ENCODE measurements at regions not wholly inside any gene's neighbourhood (a gene's known extent, or its start where the extent isn't known, plus 50 kb on each side); places are given as distances from the start of the nearest gene placed in this dataset.

DNA sequence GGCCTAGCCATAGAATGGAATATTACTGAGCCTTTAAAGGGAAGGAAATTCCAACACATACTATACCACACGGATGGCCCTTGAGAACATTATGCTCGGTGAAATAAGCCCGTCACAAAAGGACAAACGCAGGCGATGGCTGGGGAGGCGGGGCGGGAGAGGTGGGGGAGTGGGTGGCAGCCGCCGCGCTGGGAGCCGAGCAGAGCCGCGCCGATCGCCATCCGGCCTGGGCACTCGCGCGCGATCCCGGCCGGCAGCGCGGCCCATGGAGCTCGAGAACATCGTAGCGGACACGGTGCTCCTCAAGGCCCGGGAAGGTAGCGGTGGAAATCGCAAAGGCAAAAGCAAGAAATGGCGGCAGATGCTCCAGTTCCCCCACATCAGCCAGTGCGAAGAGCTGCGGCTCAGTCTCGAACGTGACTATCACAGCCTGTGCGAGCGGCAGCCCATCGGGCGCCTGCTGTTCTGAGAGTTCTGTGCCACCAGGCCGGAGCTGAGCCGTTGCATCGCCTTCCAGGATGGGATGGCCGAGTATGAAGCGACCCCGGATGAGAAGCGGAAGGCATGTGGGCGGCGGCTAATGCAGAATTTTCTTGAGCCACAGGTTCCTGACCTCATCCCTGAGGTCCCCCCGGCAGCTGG lies 140.1 kb downstream of the ZDHHC20 start:
- TF ChIP-seq POLR2A (IDR thresholded peaks at IDR 0.05) (no peak), POLR2AphosphoS5 (IDR thresholded peaks at IDR 0.05) (no peak), EP300 (IDR thresholded peaks at IDR 0.05) (no peak)
- TF ChIP-seq, protein P1, sequence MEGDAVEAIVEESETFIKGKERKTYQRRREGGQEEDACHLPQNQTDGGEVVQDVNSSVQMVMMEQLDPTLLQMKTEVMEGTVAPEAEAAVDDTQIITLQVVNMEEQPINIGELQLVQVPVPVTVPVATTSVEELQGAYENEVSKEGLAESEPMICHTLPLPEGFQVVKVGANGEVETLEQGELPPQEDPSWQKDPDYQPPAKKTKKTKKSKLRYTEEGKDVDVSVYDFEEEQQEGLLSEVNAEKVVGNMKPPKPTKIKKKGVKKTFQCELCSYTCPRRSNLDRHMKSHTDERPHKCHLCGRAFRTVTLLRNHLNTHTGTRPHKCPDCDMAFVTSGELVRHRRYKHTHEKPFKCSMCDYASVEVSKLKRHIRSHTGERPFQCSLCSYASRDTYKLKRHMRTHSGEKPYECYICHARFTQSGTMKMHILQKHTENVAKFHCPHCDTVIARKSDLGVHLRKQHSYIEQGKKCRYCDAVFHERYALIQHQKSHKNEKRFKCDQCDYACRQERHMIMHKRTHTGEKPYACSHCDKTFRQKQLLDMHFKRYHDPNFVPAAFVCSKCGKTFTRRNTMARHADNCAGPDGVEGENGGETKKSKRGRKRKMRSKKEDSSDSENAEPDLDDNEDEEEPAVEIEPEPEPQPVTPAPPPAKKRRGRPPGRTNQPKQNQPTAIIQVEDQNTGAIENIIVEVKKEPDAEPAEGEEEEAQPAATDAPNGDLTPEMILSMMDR (IDR thresholded peaks at IDR 0.05): no peak
- Histone ChIP-seq H3K27ac (no peak overlapping the region), H3K36me3 (no peaks in the 10 kb centered on the region), H3K4me1 (no peaks in the 10 kb centered on the region), H3K9me3 (no peaks in the 10 kb centered on the region), H3K27me3 (no peaks in the 10 kb centered on the region), H3K4me3 (peak overlapping the region; percentile 32)
- WGBS: 67% methylated on average over 36 of the region's 50 CpGs
- DNase-seq (ENCODE audit: low spot score in 2 of 2): no peak

GRCh38 chr13:21319869-21320641 lies 139.0 kb downstream of the ZDHHC20 start:
- Histone ChIP-seq H3K27me3 (no peaks in the 10 kb centered on the region), H3K36me3 (no peaks in the 10 kb centered on the region), H3K4me3 (no peak overlapping the region), H3K4me1 (no peaks in the 10 kb centered on the region), H3K27ac (no peak overlapping the region), H3K9me3 (no peaks in the 10 kb centered on the region)
- no peak for DNase-seq (ENCODE audit: low spot score in 2 of 2)
- no peak for TF ChIP-seq POLR2AphosphoS5 (IDR thresholded peaks at IDR 0.05)
- no peak for TF ChIP-seq EP300 (IDR thresholded peaks at IDR 0.05)
- TF ChIP-seq POLR2A (IDR thresholded peaks at IDR 0.05): no peak
- WGBS: 94% methylated on average over 37 of the region's 40 CpGs

DNA sequence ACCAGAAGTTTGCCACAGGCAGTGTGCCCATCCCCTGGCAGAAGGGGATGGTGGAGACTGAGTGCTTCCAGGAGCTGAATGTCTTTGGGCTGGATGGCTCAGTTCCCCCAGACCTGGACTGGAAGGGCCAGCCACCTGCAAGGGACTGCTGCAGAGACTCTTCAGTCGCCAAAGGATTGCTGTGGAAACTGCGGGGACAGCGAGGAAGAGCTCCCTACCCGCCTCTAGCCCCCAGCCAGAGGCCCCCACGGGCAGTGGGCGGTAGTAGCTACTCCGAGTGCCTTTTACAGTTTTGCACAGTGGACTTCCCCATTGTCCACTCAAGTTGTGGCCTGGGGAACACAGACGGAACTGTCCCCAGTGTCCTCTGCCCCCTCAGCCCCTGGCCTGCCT lies 138.5 kb downstream of the ZDHHC20 start:
- WGBS: 95% methylated on average over 6 of the region's 8 CpGs
- TF ChIP-seq EP300 (IDR thresholded peaks at IDR 0.05) (no peak), POLR2A (IDR thresholded peaks at IDR 0.05) (no peak), POLR2AphosphoS5 (IDR thresholded peaks at IDR 0.05) (no peak)
- TF ChIP-seq, protein P1 (IDR thresholded peaks at IDR 0.05): no peak
- Histone ChIP-seq H3K27ac (no peak overlapping the region), H3K9me3 (no peaks in the 10 kb centered on the region), H3K4me1 (no peaks in the 10 kb centered on the region), H3K27me3 (no peaks in the 10 kb centered on the region), H3K36me3 (no peaks in the 10 kb centered on the region), H3K4me3 (no peak overlapping the region)
- DNase-seq (ENCODE audit: low spot score in 2 of 2): no peak

GRCh38 chr13:21321269-21321668 lies 137.8 kb downstream of the ZDHHC20 start:
- Histone ChIP-seq H3K27ac (no peak overlapping the region), H3K27me3 (no peaks in the 10 kb centered on the region), H3K4me3 (no peak overlapping the region), H3K9me3 (no peaks in the 10 kb centered on the region), H3K36me3 (no peaks in the 10 kb centered on the region), H3K4me1 (peaks cover 4% of the 10 kb centered on the region)
- no peak for TF ChIP-seq POLR2AphosphoS5 (IDR thresholded peaks at IDR 0.05)
- TF ChIP-seq POLR2A (IDR thresholded peaks at IDR 0.05): no peak
- TF ChIP-seq, protein P1 (IDR thresholded peaks at IDR 0.05): no peak
- no peak for TF ChIP-seq EP300 (IDR thresholded peaks at IDR 0.05)
- WGBS: 65% methylated on average over 7 of the region's 7 CpGs
- no peak for DNase-seq (ENCODE audit: low spot score in 2 of 2)

DNA sequence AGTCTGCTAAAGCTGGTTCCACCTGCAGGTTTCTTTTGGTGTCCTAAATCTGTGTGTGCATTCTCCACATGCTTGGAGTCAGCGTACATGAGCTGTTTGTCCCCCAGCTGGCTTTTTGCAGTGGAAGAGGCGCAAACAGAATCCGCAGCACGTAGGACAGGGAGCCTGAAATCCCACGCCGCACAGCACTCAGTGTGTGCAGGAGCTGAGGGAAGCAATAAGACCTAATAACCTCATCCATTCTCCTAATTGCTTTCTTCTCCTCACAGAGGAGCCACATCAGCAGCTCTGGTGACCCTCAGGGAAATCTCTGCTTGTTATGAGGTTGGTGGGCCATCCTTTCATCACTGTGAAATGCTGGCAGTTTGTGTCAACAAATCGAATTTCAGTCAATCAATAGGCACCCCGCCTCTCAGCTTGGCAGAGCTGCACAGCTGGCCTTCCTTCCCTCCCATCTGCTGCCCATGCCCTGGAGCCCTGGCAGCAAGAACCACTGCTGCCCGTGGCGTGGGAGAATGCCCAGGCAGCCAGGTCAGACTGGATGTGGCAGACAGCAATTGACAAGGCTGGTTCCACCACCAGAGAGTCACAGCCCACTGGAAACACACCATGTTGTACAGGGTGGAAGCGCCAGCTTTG lies 136.7 kb downstream of the ZDHHC20 start:
- peaks cover 9% of the 10 kb centered on the region for H3K4me1 ChIP-seq
- TF ChIP-seq EP300 (IDR thresholded peaks at IDR 0.05) (no peak), POLR2AphosphoS5 (IDR thresholded peaks at IDR 0.05) (no peak), POLR2A (IDR thresholded peaks at IDR 0.05) (no peak)
- TF ChIP-seq, protein P1 (IDR thresholded peaks at IDR 0.05): no peak
- no peaks in the 10 kb centered on the region for H3K9me3 ChIP-seq
- no peak overlapping the region for H3K27ac ChIP-seq
- no peaks in the 10 kb centered on the region for H3K36me3 ChIP-seq
- WGBS: 93% methylated on average over 9 of the region's 11 CpGs
- no peaks in the 10 kb centered on the region for H3K27me3 ChIP-seq
- no peak for DNase-seq (ENCODE audit: low spot score in 2 of 2)
- H3K4me3 ChIP-seq: no peak overlapping the region
